ENCODE measurements at regions not wholly inside any gene's neighbourhood (a gene's known extent, or its start where the extent isn't known, plus 50 kb on each side); places are given as distances from the start of the nearest gene placed in this dataset.

GRCh38 chr5:6843335-6843734 lies 130.1 kb downstream of the TENT4A start:
- Histone ChIP-seq H3K9me2 (ENCODE audit: low read depth, low read length) (no peaks in the 10 kb centered on the region), H3K27me3 (ENCODE audit: insufficient read depth, low read length) (no peaks in the 10 kb centered on the region), H3K9ac (ENCODE audit: low read length) (no peak overlapping the region), H3K4me3 (ENCODE audit: low read depth, low read length, poor library complexity, severe bottlenecking) (no peak overlapping the region), H3K9me3 (ENCODE audit: low read length) (no peaks in the 10 kb centered on the region), H3F3A (ENCODE audit: insufficient read depth, low read length) (no peaks in the 10 kb centered on the region), H2AFZ (ENCODE audit: low read length) (no peak overlapping the region), H3K79me2 (ENCODE audit: insufficient read depth, low read length) (no peaks in the 10 kb centered on the region), H3K4me2 (ENCODE audit: low read length) (no peak overlapping the region), H3K36me3 (ENCODE audit: insufficient read depth, low read length) (no peaks in the 10 kb centered on the region), H3K27ac (ENCODE audit: low read depth, low read length, poor library complexity, severe bottlenecking) (no peak overlapping the region), H3K4me1 (ENCODE audit: insufficient read depth, low read length, severe bottlenecking) (no peaks in the 10 kb centered on the region), H4K20me1 (ENCODE audit: insufficient read depth, low read length) (no peaks in the 10 kb centered on the region)
- no peak for TF ChIP-seq CTCF (IDR thresholded peaks at IDR 0.05; ENCODE audit: low read length)
- no peak for TF ChIP-seq EZH2 (IDR thresholded peaks at IDR 0.05; ENCODE audit: borderline replicate concordance, low read length)

- no peaks in the 10 kb centered on the region for H3K27me3 ChIP-seq (ENCODE audit: insufficient read depth, low read length)
- TF ChIP-seq CTCF (IDR thresholded peaks at IDR 0.05; ENCODE audit: low read length) (no peak), EZH2 (IDR thresholded peaks at IDR 0.05; ENCODE audit: borderline replicate concordance, low read length) (no peak)
- H3F3A ChIP-seq (ENCODE audit: insufficient read depth, low read length), result no peaks in the 10 kb centered on the region
- H3K9me2 ChIP-seq (ENCODE audit: low read depth, low read length), result no peaks in the 10 kb centered on the region
- H3K79me2 ChIP-seq (ENCODE audit: insufficient read depth, low read length), result no peaks in the 10 kb centered on the region
- H3K4me3 ChIP-seq (ENCODE audit: low read depth, low read length, poor library complexity, severe bottlenecking), result no peak overlapping the region
- H3K9me3 ChIP-seq (ENCODE audit: low read length), result no peaks in the 10 kb centered on the region
- no peak overlapping the region for H2AFZ ChIP-seq (ENCODE audit: low read length)
- no peak overlapping the region for H3K27ac ChIP-seq (ENCODE audit: low read depth, low read length, poor library complexity, severe bottlenecking)
- H3K36me3 ChIP-seq (ENCODE audit: insufficient read depth, low read length), result no peaks in the 10 kb centered on the region
- H3K4me2 ChIP-seq (ENCODE audit: low read length), result no peak overlapping the region
- H3K4me1 ChIP-seq (ENCODE audit: insufficient read depth, low read length, severe bottlenecking), result no peaks in the 10 kb centered on the region
- H3K9ac ChIP-seq (ENCODE audit: low read length), result no peak overlapping the region
- no peaks in the 10 kb centered on the region for H4K20me1 ChIP-seq (ENCODE audit: insufficient read depth, low read length)
Measured at GRCh38 chr5:6843821-6844220, 130.6 kb downstream of the TENT4A start.

GRCh38 chr5:6845856-6846255 lies 132.6 kb downstream of the TENT4A start:
- no peaks in the 10 kb centered on the region for H3K9me3 ChIP-seq (ENCODE audit: low read length)
- H3K4me2 ChIP-seq (ENCODE audit: low read length), result no peak overlapping the region
- no peaks in the 10 kb centered on the region for H3F3A ChIP-seq (ENCODE audit: insufficient read depth, low read length)
- H3K4me1 ChIP-seq (ENCODE audit: insufficient read depth, low read length, severe bottlenecking), result no peaks in the 10 kb centered on the region
- TF ChIP-seq EZH2 (IDR thresholded peaks at IDR 0.05; ENCODE audit: borderline replicate concordance, low read length), result no peak
- no peak for TF ChIP-seq CTCF (IDR thresholded peaks at IDR 0.05; ENCODE audit: low read length)
- no peak overlapping the region for H3K4me3 ChIP-seq (ENCODE audit: low read depth, low read length, poor library complexity, severe bottlenecking)
- no peaks in the 10 kb centered on the region for H3K9me2 ChIP-seq (ENCODE audit: low read depth, low read length)
- no peak overlapping the region for H2AFZ ChIP-seq (ENCODE audit: low read length)
- H3K9ac ChIP-seq (ENCODE audit: low read length), result no peak overlapping the region
- H3K79me2 ChIP-seq (ENCODE audit: insufficient read depth, low read length), result no peaks in the 10 kb centered on the region
- H3K27me3 ChIP-seq (ENCODE audit: insufficient read depth, low read length), result no peaks in the 10 kb centered on the region; the same call in 1 of the 2 replicates
- no peaks in the 10 kb centered on the region for H3K36me3 ChIP-seq (ENCODE audit: insufficient read depth, low read length)
- no peak overlapping the region for H3K27ac ChIP-seq (ENCODE audit: low read depth, low read length, poor library complexity, severe bottlenecking)
- H4K20me1 ChIP-seq (ENCODE audit: insufficient read depth, low read length), result no peaks in the 10 kb centered on the region
